ENCODE measurements at regions not wholly inside any gene's neighbourhood (a gene's known extent, or its start where the extent isn't known, plus 50 kb on each side); places are given as distances from the start of the nearest gene placed in this dataset.
"Not testable (repeated sequence)": the region's sequence is repeated elsewhere in the genome, so short reads cannot be mapped to it uniquely, and the experiment has no call there.

DNA sequence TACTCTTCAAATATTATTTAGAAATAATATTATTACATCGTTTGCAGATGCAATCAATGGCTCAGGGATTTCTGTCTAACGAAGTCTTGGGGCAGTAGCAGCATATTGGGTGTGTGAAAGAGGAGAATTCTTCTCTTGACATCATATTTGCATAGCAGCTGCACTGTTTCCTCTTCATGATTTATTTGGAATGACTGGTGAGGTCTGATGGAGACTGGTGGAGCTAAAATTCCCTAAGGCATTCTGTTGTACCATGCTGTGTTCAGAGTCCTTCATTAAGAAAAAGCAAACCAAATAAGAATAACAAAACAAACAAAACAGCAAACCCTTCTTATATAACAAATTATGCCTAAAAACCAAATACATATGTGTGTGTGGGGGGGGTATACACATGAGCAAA is 177.6 kb downstream of the DIRAS2 start:
- DNase-seq (ENCODE audit: low read depth): no peak

DNA sequence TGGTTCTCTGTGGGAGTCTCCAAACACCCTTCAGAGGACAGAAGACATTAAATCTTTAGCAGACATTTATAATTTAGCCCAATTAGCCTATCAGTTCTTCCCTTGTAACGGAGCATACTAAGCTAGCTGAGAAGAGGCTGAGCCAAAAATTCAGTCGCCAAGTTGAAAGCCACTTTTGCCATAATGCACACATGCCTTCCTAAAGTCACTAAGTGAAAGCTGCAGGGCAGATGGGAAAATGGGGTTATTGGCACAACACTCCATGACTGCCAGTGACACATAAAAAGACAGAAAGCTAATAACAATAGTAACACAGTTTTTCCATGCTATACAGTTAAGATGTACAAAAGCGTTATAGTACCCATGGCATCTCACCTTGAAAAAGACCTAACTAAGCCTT is 176.2 kb downstream of the DIRAS2 start:
- no peak for DNase-seq (ENCODE audit: low read depth)

DNA sequence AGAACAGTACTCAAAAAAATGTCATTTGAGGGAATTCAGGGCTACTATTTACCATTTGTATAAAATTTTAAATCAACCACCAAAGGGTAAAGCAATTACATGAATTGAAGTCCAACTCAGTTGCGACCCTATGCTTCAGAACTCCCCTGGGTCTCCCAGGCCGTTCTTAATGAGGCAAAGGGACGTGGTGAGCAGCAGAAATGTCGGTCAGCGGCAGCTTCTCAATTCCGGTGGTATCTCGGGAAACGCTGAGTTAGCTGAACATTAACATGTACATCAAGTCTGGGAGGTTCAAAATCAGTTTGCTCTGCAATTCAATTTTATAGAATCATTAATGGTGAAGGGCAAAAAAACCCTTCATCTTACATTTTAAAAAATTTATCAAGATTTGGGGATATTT is 173.2 kb downstream of the DIRAS2 start:
- DNase-seq (ENCODE audit: low read depth): no peak

DNA sequence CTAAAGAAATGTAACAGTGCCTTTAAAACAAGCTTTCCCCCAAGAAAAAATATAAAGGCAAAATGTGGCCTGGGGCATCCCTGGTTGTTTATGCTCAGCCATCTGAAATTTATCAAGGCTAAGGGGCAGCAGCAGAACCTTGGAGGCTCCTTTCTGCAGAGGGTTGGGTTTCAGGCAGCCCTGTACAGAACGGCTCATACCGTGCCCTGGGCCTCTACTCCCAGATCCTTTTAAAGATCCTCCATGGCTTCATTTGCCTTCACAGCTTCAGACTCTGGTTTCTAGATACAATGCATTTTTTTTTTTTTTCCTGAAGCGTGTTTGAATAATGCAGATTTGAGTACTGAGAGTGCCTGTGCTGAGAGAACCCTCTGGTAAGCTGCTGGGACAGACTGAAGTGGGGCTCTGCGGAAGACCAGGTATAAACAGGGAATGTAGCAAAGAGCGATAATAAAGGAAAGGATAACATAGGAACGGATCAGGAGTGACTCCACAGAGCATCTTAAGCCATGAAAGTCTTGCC is 172.7 kb downstream of the DIRAS2 start:
- no peak for DNase-seq (ENCODE audit: low read depth)

DNA sequence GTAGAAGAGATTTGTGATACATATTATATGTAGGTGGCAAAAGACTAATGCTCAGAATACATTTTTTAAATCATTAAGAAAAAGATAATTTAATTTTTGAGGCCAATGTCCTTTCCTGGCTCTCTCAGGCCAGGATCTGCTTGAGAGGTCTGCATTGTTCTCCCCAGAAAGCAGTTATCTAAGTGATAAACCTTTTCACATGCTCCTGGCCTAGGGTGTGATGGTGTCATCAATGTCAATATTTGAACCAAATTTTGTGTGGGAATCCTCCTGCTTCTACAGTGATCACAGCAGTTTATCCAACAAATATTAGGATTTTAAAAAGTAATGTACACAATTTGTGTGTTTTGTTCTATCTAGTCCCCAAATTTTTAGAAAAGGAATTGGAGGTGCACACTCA is 166.6 kb downstream of the DIRAS2 start:
- no peak for DNase-seq (ENCODE audit: low read depth)

DNA sequence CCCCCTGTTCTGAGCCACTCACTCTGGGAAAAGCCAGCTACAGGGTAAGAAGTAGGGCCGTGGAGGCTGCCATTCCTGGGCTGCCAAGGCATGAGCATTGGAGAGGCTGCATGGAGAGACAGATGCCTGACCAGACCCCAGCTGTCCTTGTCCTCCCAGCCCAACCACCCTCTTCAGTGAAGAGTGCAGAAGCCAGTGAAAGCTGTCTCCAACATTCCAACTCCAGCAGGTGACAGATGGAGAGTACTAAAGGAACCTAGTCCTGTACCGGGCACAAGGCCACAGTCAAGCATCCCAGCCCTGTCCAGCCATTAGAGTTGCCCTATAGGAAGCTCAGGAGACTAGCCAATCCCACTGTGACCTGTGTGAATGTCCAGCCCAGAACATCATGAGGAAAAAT is 165.1 kb downstream of the DIRAS2 start:
- no peak for DNase-seq (ENCODE audit: low read depth)

DNA sequence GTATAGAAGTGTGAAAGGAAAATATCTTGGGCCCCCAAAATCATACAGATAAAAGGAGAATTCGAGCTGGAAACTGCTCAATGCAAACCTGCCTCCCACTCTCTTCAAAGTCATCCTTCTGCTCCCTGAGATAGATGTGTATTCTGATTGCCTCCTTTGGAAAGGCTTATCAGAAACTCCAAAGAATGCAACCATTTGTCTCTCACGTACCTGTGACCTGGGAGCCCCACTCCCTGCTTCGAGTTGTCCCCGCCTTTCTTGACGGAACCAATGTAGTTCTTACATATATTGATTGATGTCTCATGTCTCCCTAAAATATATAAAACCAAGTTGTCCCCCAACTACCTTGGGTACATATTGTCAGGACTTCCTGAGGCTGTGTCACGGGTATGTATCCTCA is 163.8 kb downstream of the DIRAS2 start:
- DNase-seq (ENCODE audit: low read depth): no peak

DNA sequence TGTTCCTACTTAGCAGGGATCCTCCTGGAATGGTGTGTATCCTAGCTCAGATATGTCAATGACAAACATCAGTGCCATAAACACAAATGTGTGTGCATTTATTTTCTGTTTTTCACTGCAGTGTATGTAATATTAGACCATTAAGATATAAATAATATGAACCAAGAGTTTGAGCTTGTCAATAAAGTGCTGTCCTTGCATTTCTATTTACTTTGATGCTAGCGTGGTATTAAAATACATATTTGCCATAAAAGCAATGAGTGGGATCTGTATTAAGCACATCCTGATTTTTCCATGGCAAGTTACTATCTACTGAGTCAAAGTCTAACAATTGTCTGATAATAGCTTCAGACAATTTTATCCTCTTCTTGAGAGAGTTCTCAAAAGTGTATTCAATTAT is 157.6 kb downstream of the DIRAS2 start:
- no peak for DNase-seq (ENCODE audit: low read depth)

DNA sequence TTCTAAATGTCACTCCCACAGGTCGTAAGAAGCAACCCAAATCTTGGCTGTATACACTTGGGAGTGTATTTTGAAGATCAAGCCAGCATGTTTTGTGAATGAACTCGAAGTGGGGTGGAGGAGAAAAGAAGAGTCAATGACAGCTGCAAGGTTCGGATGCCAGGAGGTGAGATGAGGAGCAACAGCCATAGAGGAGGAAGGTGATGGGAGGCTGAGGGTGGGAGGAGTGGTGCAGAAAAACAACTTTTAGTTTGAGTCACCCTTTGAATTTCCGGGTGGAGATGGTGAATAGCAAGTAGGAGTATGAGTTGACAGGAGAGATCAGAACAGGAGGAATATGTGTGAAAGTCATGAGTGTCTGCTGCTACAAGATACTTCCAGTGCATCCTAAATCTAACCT is 153.6 kb downstream of the DIRAS2 start:
- no peak for DNase-seq (ENCODE audit: low read depth)

DNA sequence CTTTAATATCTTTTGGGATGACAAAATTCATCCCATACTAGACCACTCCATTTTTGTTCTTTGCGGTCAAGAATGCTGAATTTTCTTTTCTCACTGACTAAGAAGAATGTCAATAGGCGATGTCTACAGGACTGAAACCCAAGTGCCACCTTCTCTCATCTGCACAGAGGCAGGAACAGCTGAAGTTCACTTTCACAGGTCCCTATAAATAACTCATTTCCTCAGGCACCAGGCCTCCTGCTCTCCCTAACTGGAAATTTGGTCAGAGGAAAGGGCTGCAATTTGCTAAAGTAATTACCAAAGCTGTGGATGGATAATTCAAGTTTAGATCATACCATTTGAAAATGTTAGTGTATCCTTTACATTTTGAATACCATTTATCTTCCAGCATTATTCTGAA is 142.9 kb downstream of the DIRAS2 start:
- no peak for DNase-seq (ENCODE audit: low read depth)

DNA sequence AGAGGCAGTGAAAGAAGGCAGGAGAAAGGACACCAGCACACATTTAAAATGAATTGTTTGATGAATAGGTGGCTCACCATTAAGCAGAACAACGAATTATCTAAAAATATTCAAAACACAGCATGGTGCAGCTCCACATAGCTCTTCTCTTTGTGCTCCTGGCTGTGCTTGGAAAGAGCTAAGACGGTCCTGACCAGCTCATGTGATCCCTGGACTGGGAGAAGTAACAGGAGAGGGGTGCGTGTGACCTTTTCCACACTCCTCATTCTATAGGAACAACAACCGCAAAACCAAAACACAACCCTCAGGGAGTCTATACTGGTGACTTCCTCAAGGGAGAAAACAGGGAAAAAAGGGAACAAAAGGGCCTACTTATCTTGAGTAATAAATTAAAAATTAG is 140.5 kb downstream of the DIRAS2 start:
- DNase-seq (ENCODE audit: low read depth): no peak

DNA sequence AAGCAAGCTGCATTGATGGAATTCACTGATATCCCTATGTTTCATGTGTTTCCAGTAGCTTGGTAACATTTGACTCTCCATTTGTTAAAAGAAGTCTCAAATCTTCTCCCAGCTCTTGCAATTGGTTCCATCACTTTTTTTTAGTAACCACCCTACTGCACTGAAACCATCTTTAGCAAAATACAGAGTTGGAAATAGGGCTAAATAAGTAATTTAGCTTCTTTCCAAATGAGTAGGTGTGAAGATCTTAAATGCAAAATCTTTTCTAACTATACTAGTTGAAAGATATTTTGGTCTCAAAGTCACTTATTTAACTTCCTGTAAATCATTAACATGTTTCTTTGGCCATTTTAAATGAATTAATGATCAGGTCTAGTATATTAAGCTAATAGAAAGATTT is 138.1 kb downstream of the DIRAS2 start:
- no peak for DNase-seq (ENCODE audit: low read depth)

DNA sequence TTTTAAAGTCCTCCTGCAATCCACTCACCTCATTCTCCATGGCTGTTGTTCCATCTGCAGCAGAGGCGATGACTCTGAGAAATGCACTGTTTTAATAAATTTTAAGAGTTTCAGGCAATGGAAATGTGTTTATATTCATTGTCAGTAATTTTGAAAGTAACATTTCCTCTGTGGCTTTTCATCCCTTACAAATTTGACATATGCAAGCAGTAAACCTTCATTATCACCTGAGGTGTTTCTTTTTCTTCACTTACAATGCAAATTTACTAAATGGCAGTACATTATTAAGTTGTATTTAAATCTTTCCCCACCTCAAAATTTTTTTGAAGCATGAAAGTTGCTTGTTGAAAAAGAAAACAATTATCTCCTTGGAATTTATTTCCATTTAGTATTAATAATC is 136.9 kb downstream of the DIRAS2 start:
- no peak for DNase-seq (ENCODE audit: low read depth)

DNA sequence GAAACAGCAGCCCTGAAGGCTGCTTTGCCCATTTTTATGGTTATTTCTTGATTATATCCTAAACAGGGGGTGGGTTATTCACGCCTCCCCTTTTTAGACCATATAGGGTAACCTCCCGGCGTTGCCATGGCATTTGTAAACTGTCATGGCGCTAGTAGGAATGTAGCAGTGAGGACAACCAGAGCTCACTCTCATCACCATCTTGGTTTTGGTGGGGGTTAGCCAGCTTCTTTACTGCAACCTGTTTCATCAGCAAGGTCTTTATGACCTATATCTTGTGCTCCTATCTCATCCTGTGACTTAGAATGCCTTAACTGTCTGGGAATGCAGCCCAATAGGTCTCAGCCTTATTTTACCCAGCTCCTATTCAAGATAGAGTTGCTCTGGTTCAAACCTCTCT is 136.2 kb downstream of the DIRAS2 start:
- DNase-seq (ENCODE audit: low read depth): not testable (repeated sequence)

DNA sequence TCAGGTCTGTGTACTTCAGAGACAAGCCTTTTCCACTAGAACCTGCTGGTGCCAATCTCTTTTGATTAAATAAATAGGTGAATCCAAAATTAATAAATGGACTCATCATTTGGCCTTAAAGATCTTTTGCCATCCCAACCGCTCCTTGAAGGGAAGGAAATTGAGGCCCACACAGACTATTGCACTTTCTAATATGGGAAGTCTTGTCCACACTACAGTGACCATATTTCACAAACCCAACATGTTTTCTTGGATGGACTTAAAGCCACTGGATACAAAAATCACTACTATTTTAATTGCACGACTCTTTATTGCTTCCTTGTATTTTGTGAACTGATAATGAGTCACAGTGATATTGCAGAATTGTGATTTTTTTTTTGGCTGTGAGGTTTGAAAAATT is 135.0 kb downstream of the DIRAS2 start:
- no peak for DNase-seq (ENCODE audit: low read depth)

DNA sequence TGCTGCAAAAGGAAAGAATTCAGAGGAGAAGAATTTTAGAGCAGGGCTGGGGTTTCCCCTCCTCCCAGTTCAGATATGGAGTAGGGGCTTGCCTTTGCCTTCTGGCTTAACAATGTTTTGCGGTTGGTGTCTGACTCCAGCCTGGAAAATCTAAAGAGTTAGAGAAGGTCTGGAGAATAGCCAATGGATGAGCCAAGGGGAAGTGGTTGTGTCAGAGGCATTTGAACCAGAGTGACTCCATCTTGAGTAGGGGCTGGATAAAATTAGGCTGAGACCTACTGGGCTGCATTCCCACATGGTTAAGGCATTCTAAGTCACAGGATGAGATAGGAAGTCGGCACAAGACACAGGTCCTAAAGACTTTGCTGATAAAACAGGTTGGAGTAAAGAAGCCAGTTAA is 133.7 kb downstream of the DIRAS2 start:
- DNase-seq (ENCODE audit: low read depth): no peak

DNA sequence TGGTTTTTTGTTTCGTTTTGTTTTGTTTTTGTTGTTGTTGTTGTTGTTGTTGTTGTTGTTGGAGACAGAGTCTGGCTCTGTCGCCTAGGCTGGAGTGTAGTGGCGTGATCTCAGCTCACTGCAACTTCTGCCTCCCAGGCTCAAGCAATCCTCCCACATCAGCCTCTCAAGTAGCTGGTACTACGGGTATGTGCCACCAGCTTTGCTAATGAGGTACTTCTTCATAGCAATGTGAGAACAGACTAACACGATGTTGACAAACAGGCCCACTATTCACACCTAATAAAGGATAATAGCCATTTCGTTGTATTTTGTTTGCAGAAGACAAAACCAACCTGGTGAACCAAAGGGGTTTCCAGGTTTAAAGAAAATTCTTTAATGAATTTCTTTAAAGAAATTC is 130.9 kb downstream of the DIRAS2 start:
- DNase-seq (ENCODE audit: low read depth): no peak

DNA sequence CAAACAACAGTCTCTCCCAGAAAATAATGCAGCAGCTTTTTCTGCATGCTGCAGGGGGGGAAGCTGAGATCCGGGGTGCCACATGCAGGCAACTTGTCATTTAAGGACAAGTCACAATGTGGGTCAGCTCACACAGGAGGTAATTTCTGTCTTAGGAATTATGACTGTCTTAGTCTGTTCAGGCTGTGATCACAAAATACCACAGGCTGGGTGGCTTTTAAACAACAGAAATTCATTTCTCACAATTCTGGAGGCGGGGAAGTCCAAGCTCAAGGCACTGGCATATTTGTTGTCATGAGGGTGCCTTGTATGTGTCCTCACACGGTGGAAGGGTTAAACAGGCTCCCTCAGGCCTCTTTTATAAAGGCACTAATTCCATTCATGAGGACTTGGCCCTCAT is 127.7 kb downstream of the DIRAS2 start:
- DNase-seq (ENCODE audit: low read depth): no peak

DNA sequence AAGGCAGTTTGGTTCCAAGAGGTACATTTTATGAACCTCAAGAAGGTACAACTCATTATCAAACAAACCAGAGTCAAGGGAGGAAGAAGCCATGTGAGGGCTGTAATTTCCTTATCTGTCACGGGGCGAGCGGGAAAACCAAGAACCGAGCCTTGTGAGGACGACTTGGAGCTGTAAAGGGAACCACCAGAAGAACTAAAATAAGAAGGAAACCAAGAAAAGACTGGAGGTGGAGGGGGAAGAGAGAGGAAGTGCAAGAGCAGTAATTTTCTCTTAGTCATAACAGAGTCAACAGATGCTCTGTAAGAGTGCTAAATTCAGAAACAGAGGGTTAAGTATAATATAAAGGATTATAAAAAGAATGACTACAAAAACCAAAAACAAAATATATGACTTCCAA is 127.1 kb downstream of the DIRAS2 start:
- no peak for DNase-seq (ENCODE audit: low read depth)

DNA sequence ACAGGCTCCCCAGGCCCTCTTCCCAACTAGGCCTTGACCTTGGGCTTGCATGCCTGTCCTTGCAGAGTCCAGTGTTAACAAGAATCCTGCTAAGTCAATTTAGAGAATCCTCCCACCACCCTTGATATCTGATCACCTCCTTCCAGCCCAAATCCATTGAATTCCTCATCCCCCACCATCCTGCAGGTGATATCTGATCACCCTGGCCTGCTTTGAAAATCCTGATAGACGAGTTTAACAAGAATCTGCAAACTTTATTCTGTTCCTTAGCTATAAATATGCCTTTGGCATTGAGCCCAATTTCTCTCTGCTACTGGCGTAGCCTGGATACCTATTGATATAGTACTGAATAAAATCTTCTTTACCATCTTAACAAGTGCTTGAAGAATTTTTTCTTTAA is 125.5 kb downstream of the DIRAS2 start:
- DNase-seq (ENCODE audit: low read depth): no peak

DNA sequence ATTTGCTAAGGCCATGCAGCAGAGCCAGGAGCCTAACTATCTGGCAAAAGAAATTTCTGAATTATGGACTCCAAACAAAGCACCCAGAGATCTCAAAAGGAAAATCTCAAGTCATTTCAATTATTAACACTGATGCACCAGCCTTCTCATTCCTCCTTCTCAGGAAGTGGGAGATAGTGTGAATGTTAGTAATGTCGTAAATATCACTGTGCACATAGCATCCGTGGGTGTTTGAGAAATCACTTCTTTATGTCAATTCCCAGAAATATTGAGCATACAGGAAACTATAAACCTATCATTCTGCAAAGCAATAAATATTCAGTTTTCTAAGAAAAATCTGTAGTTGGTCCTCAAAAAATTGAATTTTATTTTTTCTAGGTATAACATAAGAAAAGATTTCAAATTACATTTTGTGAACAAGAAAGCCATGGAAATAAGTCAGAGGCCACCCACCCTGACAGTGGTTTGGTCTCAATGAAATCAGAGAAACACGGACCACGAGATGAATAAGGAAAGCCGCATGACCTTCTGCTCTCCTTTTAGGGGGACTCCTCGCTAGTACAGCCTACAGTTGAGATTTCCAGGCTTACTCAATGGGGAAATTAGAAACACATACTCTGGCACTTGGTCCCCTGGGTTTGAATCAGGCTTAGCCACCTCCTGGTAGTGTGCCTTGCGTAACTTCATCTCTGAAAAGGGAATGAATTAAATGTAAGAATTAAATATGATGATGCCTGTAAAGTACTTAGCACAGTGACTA is 120.6 kb downstream of the DIRAS2 start:
- DNase-seq (ENCODE audit: low read depth): no peak

DNA sequence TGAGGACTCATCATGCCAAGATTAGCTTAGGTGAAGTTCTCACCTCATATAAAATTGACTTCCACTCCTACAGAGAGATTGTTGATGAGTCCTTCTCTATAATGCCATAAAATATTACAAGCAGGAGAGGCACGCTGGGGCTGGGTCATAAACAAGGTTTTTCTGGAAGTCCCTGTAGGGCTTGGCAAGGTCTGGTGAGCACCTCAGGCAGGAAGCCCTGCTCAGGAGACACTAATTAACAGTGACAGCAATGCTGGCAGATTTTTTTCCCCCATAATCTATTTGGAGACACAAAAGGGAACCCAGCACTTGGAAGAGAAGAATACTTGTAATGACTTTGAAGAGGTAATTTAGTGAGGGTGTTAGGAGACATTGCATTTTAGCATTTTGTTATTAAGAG is 118.7 kb downstream of the DIRAS2 start:
- no peak for DNase-seq (ENCODE audit: low read depth)

DNA sequence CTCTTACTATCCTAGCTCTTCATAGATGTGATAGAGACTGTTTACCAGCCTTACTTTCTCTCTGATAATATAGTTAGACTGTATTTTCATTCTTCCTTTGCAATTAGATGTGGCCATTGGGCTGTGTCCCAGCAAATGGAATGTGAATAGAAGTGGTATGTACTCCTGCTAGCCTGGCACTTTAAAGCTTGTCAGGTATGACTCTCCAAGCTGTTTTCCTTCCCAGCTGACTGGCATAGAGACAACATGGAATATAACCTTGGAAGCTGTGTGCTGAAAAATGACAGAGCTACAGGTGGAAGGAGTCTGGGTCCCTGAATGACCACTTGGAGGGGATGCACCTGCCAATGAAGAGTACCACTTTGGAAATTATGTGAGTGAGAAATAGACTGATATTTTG is 116.2 kb downstream of the DIRAS2 start:
- no peak for DNase-seq (ENCODE audit: low read depth)

DNA sequence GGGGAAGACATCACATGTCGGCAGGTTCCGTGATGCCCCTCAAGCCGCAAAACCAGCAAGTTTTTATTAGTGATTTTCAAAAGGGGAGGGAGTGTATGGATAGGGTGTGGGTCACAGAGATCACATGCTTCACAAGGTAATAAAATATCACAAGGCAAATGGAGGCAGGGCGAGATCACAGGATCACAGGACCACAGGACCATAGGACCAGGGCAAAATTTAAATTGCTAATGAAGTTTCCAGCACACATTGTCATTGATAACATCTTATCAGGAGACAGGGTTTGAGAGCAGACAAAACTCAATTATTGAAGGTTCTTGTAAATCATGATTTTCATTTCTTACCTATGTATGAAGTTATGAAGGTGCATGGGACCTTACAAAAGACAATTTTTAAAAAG is 106.5 kb downstream of the DIRAS2 start:
- DNase-seq (ENCODE audit: low read depth): not testable (repeated sequence)

Measured in activated T-helper 1 cell treated with Interleukin-2 at 50 U/mL for 16 hours (primary cell).